AG09309 (cell line): ENCODE measurements at regions not wholly inside any gene's neighbourhood (a gene's known extent, or its start where the extent isn't known, plus 50 kb on each side); places are given as distances from the start of the nearest gene placed in this dataset.

Source experiments
- DNase-seq: peaks from one replicate; pipeline ENCODE4 v3.0.0-alpha.2; 2010; ENCODE audit warnings: low read depth
- H3K4me3 ChIP-seq: 2 replicates; pipeline ENCODE4 v1.5.1; 2011; ENCODE audit warnings: mild to moderate bottlenecking, low read depth, low read length, moderate library complexity; ENCODE audit not compliant: control insufficient read depth
- CTCF ChIP-seq: IDR thresholded peaks from 2 replicates; pipeline ENCODE4 v1.5.1; 2011; ENCODE audit warnings: mild to moderate bottlenecking, low read depth, low read length, inconsistent platforms; ENCODE audit not compliant: insufficient read depth, control insufficient read depth; ENCODE audit errors: missing control alignments

GRCh38 chr14:101357559-101358319, 203.6 kb upstream of the DIO3 start:
- no peak for DNase-seq
- no peak for TF ChIP-seq CTCF
- H3K4me3 ChIP-seq, result no peak overlapping the region

- H3K4me3 ChIP-seq, result no peak overlapping the region
- no peak for TF ChIP-seq CTCF
- DNase-seq, result no peak
Measured at GRCh38 chr14:101358320-101359125, 202.8 kb upstream of the DIO3 start.

- TF ChIP-seq CTCF, result no peak
- no peak overlapping the region for H3K4me3 ChIP-seq
- no peak for DNase-seq
Measured at GRCh38 chr14:101359221-101360053, 201.9 kb upstream of the DIO3 start.

- no peak for TF ChIP-seq CTCF
- DNase-seq, result no peak
- no peak overlapping the region for H3K4me3 ChIP-seq
Measured at GRCh38 chr14:101360054-101360911, 201.0 kb upstream of the DIO3 start.

GRCh38 chr14:101361044-101361443, 200.3 kb upstream of the DIO3 start:
- H3K4me3 ChIP-seq, result no peak overlapping the region
- DNase-seq, result no peak
- no peak for TF ChIP-seq CTCF
